HG02623 (cell line): ENCODE measurements at regions not wholly inside any gene's neighbourhood (a gene's known extent, or its start where the extent isn't known, plus 50 kb on each side); places are given as distances from the start of the nearest gene placed in this dataset.
"Not testable (repeated sequence)": the region's sequence is repeated elsewhere in the genome, so short reads cannot be mapped to it uniquely, and the experiment has no call there.

ENCODE experiments used
- ATAC-seq: cut with Tn5 transposase; IDR thresholded peaks from one replicate; pipeline ENCODE4 v1.9.1; 2021; ENCODE audit warnings: moderate library complexity; ENCODE audit not compliant: unreplicated experiment

GRCh38 chr7:68977385-68978055 lies 620.8 kb upstream of the AUTS2 start:
- no peak for ATAC-seq

GRCh38 chr7:68978710-68979109 lies 619.6 kb upstream of the AUTS2 start:
- ATAC-seq, result no peak

GRCh38 chr7:68980011-68980410 lies 618.3 kb upstream of the AUTS2 start:
- ATAC-seq, result no peak

- ATAC-seq, result not testable (repeated sequence)
These were observed 617.8 kb upstream of the AUTS2 start for GRCh38 chr7:68980432-68980831.

GRCh38 chr7:68984306-68984705 lies 614.0 kb upstream of the AUTS2 start:
- no peak for ATAC-seq

- no peak for ATAC-seq
These were observed 603.4 kb upstream of the AUTS2 start for GRCh38 chr7:68994841-68995240.

- no peak for ATAC-seq
These were observed 600.1 kb upstream of the AUTS2 start for GRCh38 chr7:68998136-68998535.

- ATAC-seq, result no peak
These were observed 595.9 kb upstream of the AUTS2 start for GRCh38 chr7:69002416-69002815.

- ATAC-seq, result no peak
These were observed 586.1 kb upstream of the AUTS2 start for GRCh38 chr7:69012149-69012548.

GRCh38 chr7:69017208-69017607 lies 581.1 kb upstream of the AUTS2 start:
- no peak for ATAC-seq

GRCh38 chr7:69018200-69018599 lies 580.1 kb upstream of the AUTS2 start:
- no peak for ATAC-seq

GRCh38 chr7:69019437-69019836 lies 578.8 kb upstream of the AUTS2 start:
- no peak for ATAC-seq

- ATAC-seq, result no peak
These were observed 577.7 kb upstream of the AUTS2 start for GRCh38 chr7:69020536-69020935.

- ATAC-seq, result no peak
These were observed 573.0 kb upstream of the AUTS2 start for GRCh38 chr7:69025249-69025648.

GRCh38 chr7:69032848-69033247 lies 565.4 kb upstream of the AUTS2 start:
- no peak for ATAC-seq

- no peak for ATAC-seq
These were observed 562.4 kb upstream of the AUTS2 start for GRCh38 chr7:69035826-69036225.

- ATAC-seq, result no peak
These were observed 562.0 kb upstream of the AUTS2 start for GRCh38 chr7:69036301-69036700.

- ATAC-seq, result no peak
These were observed 559.4 kb upstream of the AUTS2 start for GRCh38 chr7:69038915-69039314.

- ATAC-seq, result no peak
These were observed 556.1 kb upstream of the AUTS2 start for GRCh38 chr7:69042138-69042537.

GRCh38 chr7:69047151-69047754 lies 551.0 kb upstream of the AUTS2 start:
- ATAC-seq, result no peak

GRCh38 chr7:69049326-69049725 lies 548.9 kb upstream of the AUTS2 start:
- ATAC-seq, result no peak

- no peak for ATAC-seq
These were observed 545.8 kb upstream of the AUTS2 start for GRCh38 chr7:69052447-69052846.

GRCh38 chr7:69060516-69060915 lies 537.8 kb upstream of the AUTS2 start:
- ATAC-seq, result no peak
